GM12878 (cell line): ENCODE measurements at regions not wholly inside any gene's neighbourhood (a gene's known extent, or its start where the extent isn't known, plus 50 kb on each side); places are given as distances from the start of the nearest gene placed in this dataset.

Source experiments
- ATAC-seq: fragments of 200-7000 bp; cut with Tn5 transposase; 3 replicates; pipeline ENCODE4 v1.9.1; 2020; ENCODE audit warnings: mild to moderate bottlenecking, moderate library complexity
- BruUV-seq: library from RNA; stranded (reverse); fragments of 400-500 nt; replicated peaks from 2 replicates; lab custom pipeline; 2021; lab: Mats Ljungman, UMichigan
- CTCF ChIA-PET: fragments of 300-600 bp; sonication (Branson Sonifier 250); formaldehyde crosslinking; extraction: SDS; loops from one replicate; lab custom pipeline; 2021; ENCODE audit warnings: inconsistent platforms; lab: Yijun Ruan, JAX
- POLR2A ChIA-PET: fragments of 350-600 bp; formaldehyde crosslinking; extraction: SDS; loops from one replicate; lab custom pipeline; 2021; ENCODE audit warnings: inconsistent platforms; lab: Charles Lee
- RAD21 ChIA-PET: fragments of 300-600 bp; sonication (Branson Sonifier 250); formaldehyde crosslinking; loops from one replicate; lab custom pipeline; 2023; ENCODE audit warnings: antibody characterized with exemption; ENCODE audit not compliant: unreplicated experiment; lab: Charles Lee
- SMC1A ChIA-PET: fragments of 300-600 bp; sonication (Branson Sonifier 250); formaldehyde crosslinking; loops from one replicate; lab custom pipeline; 2023; ENCODE audit not compliant: unreplicated experiment, uncharacterized antibody; lab: Charles Lee
- DNase-seq: peaks from one replicate; pipeline ENCODE4 v3.0.0-alpha.2; 2011; ENCODE audit warnings: low read depth, low spot score
- FAIRE-seq: peaks from 3 replicates; lab custom pipeline; 2011; peaks lifted over from hg19 to GRCh38; lab: Jason Lieb, UNC
- H2AFZ ChIP-seq: 2 replicates; pipeline ENCODE4 v1.6.0; 2011; ENCODE audit warnings: low read depth, low read length, control low read depth; ENCODE audit not compliant: control insufficient read depth
- H3K27ac ChIP-seq: 2 replicates; pipeline ENCODE4 v1.5.1; 2011; ENCODE audit warnings: control low read depth; ENCODE audit not compliant: control insufficient read depth, insufficient read depth
- H3K27me3 ChIP-seq, 2 experiments: replicated peaks in 1 of 2; 2 replicates each; pipeline versions ENCODE4 v1.6.0 to v1.6.1; 2011; ENCODE audit warnings: low read length in 1 of 2; ENCODE audit not compliant: control insufficient read depth in 2 of 2, insufficient read depth in 2 of 2
- H3K36me3 ChIP-seq, 2 experiments: 2 replicates each; pipeline ENCODE4 v1.5.1; 2011; ENCODE audit warnings: low read length in 1 of 2; ENCODE audit not compliant: control insufficient read depth in 2 of 2, insufficient read depth in 2 of 2
- H3K4me1 ChIP-seq: 2 replicates; pipeline ENCODE4 v1.6.1; 2011; ENCODE audit warnings: mild to moderate bottlenecking, low read length, moderate library complexity, mixed read lengths; ENCODE audit not compliant: control insufficient read depth, insufficient read depth
- H3K4me2 ChIP-seq: 2 replicates; pipeline ENCODE4 v1.6.0; 2011; ENCODE audit warnings: control low read depth; ENCODE audit not compliant: control insufficient read depth, insufficient read depth
- H3K4me3 ChIP-seq: fragments of 200-600 bp; sonication (generic); 2 replicates; pipeline ENCODE4 v1.5.1; 2016
- H3K79me2 ChIP-seq: 2 replicates; pipeline ENCODE4 v1.6.0; 2011; ENCODE audit warnings: low read length; ENCODE audit not compliant: control insufficient read depth, insufficient read depth
- H3K9ac ChIP-seq: 2 replicates; pipeline ENCODE4 v1.8.0; 2011; ENCODE audit warnings: low read length, control low read depth, mixed read lengths; ENCODE audit not compliant: control insufficient read depth, insufficient read depth
- H3K9me3 ChIP-seq: replicated peaks from 3 replicates; pipeline ENCODE4 v1.5.1; 2011; ENCODE audit warnings: mild to moderate bottlenecking, low read length; ENCODE audit not compliant: control insufficient read depth, insufficient read depth
- H4K20me1 ChIP-seq: 2 replicates; pipeline ENCODE4 v1.6.0; 2011; ENCODE audit not compliant: control insufficient read depth, insufficient read depth
- ATF7 ChIP-seq: fragments of 450-650 bp; IDR thresholded peaks from 2 replicates; pipeline ENCODE4 v1.6.1; 2016; ENCODE audit warnings: low read depth, mild to moderate bottlenecking
- CBX5 ChIP-seq: sonication (generic); IDR thresholded peaks from 2 replicates; pipeline ENCODE4 v1.6.1; 2016; ENCODE audit warnings: low read depth, moderate library complexity, mild to moderate bottlenecking, inconsistent platforms
- HDAC6 ChIP-seq: fragments of 200-600 bp; sonication (generic); IDR thresholded peaks from one replicate; pipeline ENCODE4 v1.8.0; 2017; ENCODE audit warnings: antibody characterized with exemption; ENCODE audit not compliant: unreplicated experiment
- IKZF2 ChIP-seq, 2 experiments: fragments of 450-650 bp; IDR thresholded peaks; 2 replicates each; pipeline ENCODE4 v1.6.1; 2017; ENCODE audit warnings: mild to moderate bottlenecking in 2 of 2, moderate library complexity in 2 of 2
- IRF3 ChIP-seq: fragments of 450-650 bp; IDR thresholded peaks from 2 replicates; pipeline ENCODE4 v1.6.1; 2014; ENCODE audit warnings: mild to moderate bottlenecking
- JUND ChIP-seq: IDR thresholded peaks from 2 replicates; pipeline ENCODE4 v1.6.1; 2012; ENCODE audit warnings: low read depth, mild to moderate bottlenecking, low read length, improper control_type of control experiment, moderate library complexity
- KDM1A ChIP-seq: fragments of 200-600 bp; sonication (generic); IDR thresholded peaks from 2 replicates; pipeline ENCODE4 v1.6.1; 2016; ENCODE audit warnings: borderline replicate concordance
- MTA2 ChIP-seq: fragments of 450-650 bp; IDR thresholded peaks from 2 replicates; pipeline ENCODE4 v1.6.1; 2016; ENCODE audit warnings: low read depth, mild to moderate bottlenecking, moderate library complexity
- MTA3 ChIP-seq: IDR thresholded peaks from 2 replicates; pipeline ENCODE4 v1.6.1; 2012; ENCODE audit warnings: low read length, inconsistent platforms, borderline replicate concordance
- POLR2A ChIP-seq: IDR thresholded peaks from 2 replicates; pipeline ENCODE4 v1.6.1; 2011; ENCODE audit warnings: low read depth, mild to moderate bottlenecking, low read length
- RAD21 ChIP-seq: IDR thresholded peaks from 2 replicates; pipeline ENCODE4 v1.6.1; 2011; ENCODE audit warnings: mild to moderate bottlenecking, low read depth, low read length, moderate library complexity; ENCODE audit not compliant: insufficient read depth
- SUPT20H ChIP-seq: IDR thresholded peaks from 2 replicates; pipeline ENCODE4 v1.6.1; 2011; ENCODE audit warnings: low read depth, mild to moderate bottlenecking, low read length, moderate library complexity, borderline replicate concordance; ENCODE audit not compliant: control insufficient read depth
- ZNF207 ChIP-seq: fragments of 450-650 bp; IDR thresholded peaks from 2 replicates; pipeline ENCODE4 v1.6.1; 2014; ENCODE audit warnings: antibody characterized with exemption, mild to moderate bottlenecking, borderline replicate concordance
- WGBS: methylation state at CpG from one replicate; pipeline ENCODE4 v1.1.6; 2016; ENCODE audit warnings: low lambda C conversion rate; ENCODE audit not compliant: insufficient replicate concordance, insufficient coverage; ENCODE audit errors: missing lambda C conversion rate; 5-methylcytosine and 5-hydroxymethylcytosine counted together
- in situ Hi-C: fragments of 300-500 bp; cut with MboI; formaldehyde crosslinking; loops from 9 replicates; pipeline ENCODE4 v1.14.3; 2018; ENCODE audit warnings: mixed read lengths
- intact Hi-C: fragments of 100-400 bp; cut with micrococcal nuclease; formaldehyde crosslinking; loops from one replicate; pipeline ENCODE4 v1.14.2; 2022; ENCODE audit not compliant: unreplicated experiment
- TF ChIP-seq, protein P1 (sequence below): fragments of 450-650 bp; IDR thresholded peaks from 2 replicates; pipeline ENCODE4 v1.6.1; 2016; ENCODE audit warnings: mild to moderate bottlenecking, moderate library complexity, borderline replicate concordance

DNA sequence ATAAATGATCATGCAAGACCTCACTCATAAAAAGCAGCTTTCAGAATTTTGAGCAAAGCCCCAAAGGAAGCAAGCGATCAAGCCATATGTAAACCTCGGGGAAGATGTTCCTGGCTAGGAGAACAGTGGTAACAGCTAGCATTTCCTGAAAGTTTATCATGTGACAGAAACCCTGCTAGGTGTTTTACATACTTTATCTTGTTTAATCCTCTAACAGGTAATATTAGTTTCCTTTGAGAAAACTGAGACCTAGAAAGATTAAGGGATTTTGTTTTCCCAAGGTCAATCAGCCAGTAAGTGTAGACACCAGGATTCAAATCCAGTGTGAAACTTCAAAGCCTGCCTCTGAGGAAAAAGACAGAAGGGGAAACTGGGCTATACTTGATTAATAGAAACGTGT lies 362.4 kb upstream of the MAF start:
- TF ChIP-seq ZNF207 (no peak), HDAC6 (no peak), RAD21 (no peak), JUND (no peak), MTA3 (no peak), MTA2 (no peak)
- TF ChIP-seq, all 136 proteins: peak for 0
- no peaks in the 10 kb centered on the region; a peak in 1 of 4 replicates for H3K27me3 ChIP-seq
- H3K4me1 ChIP-seq, result no peaks in the 10 kb centered on the region
- no peak overlapping the region for H3K4me3 ChIP-seq
- no peak overlapping the region for H3K27ac ChIP-seq
- no peak overlapping the region for H2AFZ ChIP-seq
- in situ Hi-C loops (no loop called here), intact Hi-C loops (no loop called here)
- no peaks in the 10 kb centered on the region for H3K9me3 ChIP-seq
- ChIA-PET CTCF (interaction anchor here (1.0 kb wide), 1 partner anchor 35 kb away, joined by 3 read pairs; no protein-coding TSS in a partner anchor), RAD21 (no interaction called here), POLR2A (no interaction called here), SMC1A (no interaction called here)
- ATAC-seq (no peak), FAIRE-seq (no peak), DNase-seq (no peak)
- no TSS peak for BruUV-seq
- no peaks in the 10 kb centered on the region for H3K36me3 ChIP-seq
- H3K9ac ChIP-seq, result no peak overlapping the region
- WGBS, result 13% methylated on average over 3 of the region's 3 CpGs
- H3K79me2 ChIP-seq, result no peaks in the 10 kb centered on the region
- peaks cover 3% of the 10 kb centered on the region; the same call in 1 of the 2 replicates for H4K20me1 ChIP-seq
- no peak overlapping the region for H3K4me2 ChIP-seq

DNA sequence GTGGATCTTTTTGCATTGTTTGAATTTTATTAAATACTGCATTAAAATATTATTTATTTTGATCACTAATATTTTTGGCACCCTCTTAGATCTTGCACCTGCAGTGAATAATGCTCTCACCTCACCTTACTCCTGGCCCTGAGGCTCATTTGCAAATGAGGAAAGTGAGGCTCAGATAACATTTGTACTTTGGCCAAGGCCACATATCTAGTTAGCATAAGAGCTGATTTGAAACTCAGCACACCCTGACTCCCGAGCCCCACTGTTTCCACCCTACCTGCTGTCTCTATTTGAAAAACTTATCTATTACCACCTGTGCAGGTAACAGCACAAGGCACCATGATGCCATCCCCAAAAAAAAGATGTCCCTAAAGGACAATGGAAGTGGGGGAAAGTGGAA lies 358.7 kb upstream of the MAF start:
- Histone ChIP-seq H3K4me1 (no peaks in the 10 kb centered on the region), H3K4me3 (no peak overlapping the region), H4K20me1 (no peaks in the 10 kb centered on the region), H3K79me2 (no peaks in the 10 kb centered on the region), H3K9ac (no peak overlapping the region), H3K9me3 (no peaks in the 10 kb centered on the region), H3K27ac (no peak overlapping the region), H2AFZ (no peak overlapping the region), H3K27me3 (no peaks in the 10 kb centered on the region; a peak in 1 of 4 replicates), H3K36me3 (no peaks in the 10 kb centered on the region), H3K4me2 (no peak overlapping the region)
- ChIA-PET SMC1A (no interaction called here), RAD21 (no interaction called here), POLR2A (no interaction called here), CTCF (no interaction called here)
- ATAC-seq (no peak), DNase-seq (no peak), FAIRE-seq (no peak)
- BruUV-seq, result no TSS peak
- intact Hi-C loops (no loop called here), in situ Hi-C loops (no loop called here)
- TF ChIP-seq, protein P1, sequence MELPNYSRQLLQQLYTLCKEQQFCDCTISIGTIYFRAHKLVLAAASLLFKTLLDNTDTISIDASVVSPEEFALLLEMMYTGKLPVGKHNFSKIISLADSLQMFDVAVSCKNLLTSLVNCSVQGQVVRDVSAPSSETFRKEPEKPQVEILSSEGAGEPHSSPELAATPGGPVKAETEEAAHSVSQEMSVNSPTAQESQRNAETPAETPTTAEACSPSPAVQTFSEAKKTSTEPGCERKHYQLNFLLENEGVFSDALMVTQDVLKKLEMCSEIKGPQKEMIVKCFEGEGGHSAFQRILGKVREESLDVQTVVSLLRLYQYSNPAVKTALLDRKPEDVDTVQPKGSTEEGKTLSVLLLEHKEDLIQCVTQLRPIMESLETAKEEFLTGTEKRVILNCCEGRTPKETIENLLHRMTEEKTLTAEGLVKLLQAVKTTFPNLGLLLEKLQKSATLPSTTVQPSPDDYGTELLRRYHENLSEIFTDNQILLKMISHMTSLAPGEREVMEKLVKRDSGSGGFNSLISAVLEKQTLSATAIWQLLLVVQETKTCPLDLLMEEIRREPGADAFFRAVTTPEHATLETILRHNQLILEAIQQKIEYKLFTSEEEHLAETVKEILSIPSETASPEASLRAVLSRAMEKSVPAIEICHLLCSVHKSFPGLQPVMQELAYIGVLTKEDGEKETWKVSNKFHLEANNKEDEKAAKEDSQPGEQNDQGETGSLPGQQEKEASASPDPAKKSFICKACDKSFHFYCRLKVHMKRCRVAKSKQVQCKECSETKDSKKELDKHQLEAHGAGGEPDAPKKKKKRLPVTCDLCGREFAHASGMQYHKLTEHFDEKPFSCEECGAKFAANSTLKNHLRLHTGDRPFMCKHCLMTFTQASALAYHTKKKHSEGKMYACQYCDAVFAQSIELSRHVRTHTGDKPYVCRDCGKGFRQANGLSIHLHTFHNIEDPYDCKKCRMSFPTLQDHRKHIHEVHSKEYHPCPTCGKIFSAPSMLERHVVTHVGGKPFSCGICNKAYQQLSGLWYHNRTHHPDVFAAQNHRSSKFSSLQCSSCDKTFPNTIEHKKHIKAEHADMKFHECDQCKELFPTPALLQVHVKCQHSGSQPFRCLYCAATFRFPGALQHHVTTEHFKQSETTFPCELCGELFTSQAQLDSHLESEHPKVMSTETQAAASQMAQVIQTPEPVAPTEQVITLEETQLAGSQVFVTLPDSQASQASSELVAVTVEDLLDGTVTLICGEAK, result no peak
- TF ChIP-seq JUND (no peak), IRF3 (no peak), POLR2A (no peak), IKZF2 (IDR thresholded peaks at IDR 0.05) (no peak), ATF7 (no peak), ZNF207 (no peak), KDM1A (no peak), CBX5 (no peak), MTA2 (no peak), SUPT20H (no peak)
- WGBS, result 0% methylated on average over 1 of the region's 1 CpG
